GM12878 (cell line): ENCODE measurements at regions not wholly inside any gene's neighbourhood (a gene's known extent, or its start where the extent isn't known, plus 50 kb on each side); places are given as distances from the start of the nearest gene placed in this dataset.

Source experiments
- BRCA1 ChIP-seq: IDR thresholded peaks from 2 replicates; pipeline ENCODE4 v1.6.1; 2011; ENCODE audit warnings: low read depth, low read length, improper control_type of control experiment
- LARP7 ChIP-seq: fragments of 450-650 bp; IDR thresholded peaks from 2 replicates; pipeline ENCODE4 v1.6.1; 2017; ENCODE audit warnings: mild to moderate bottlenecking
- NR2F1 ChIP-seq: fragments of 450-650 bp; conservative IDR thresholded peaks from 2 replicates; pipeline ENCODE4 v1.6.1; 2017; ENCODE audit warnings: mild to moderate bottlenecking
- RFX5 ChIP-seq: IDR thresholded peaks from 2 replicates; pipeline ENCODE4 v1.6.1; 2011; ENCODE audit warnings: low read depth, low read length, improper control_type of control experiment
- TF ChIP-seq, protein P1 (sequence below): fragments of 450-650 bp; formaldehyde crosslinking; IDR thresholded peaks from 2 replicates; pipeline ENCODE4 v1.4.0; 2022; ENCODE audit warnings: mild to moderate bottlenecking, moderate library complexity
- TF ChIP-seq, protein P2 (sequence below): fragments of 450-650 bp; IDR thresholded peaks from 2 replicates; pipeline ENCODE4 v1.6.1; 2017; ENCODE audit warnings: mild to moderate bottlenecking, moderate library complexity
- TF ChIP-seq, protein P3 (sequence below): fragments of 150-350 bp; IDR thresholded peaks from 2 replicates; pipeline ENCODE4 v1.6.1; 2014; ENCODE audit warnings: mild to moderate bottlenecking, low read depth, low read length
- TF ChIP-seq, protein P4 (sequence below), 3 experiments: IDR thresholded peaks in 2 of 3; conservative IDR thresholded peaks in 1 of 3; 2 replicates each; pipeline ENCODE4 v1.5.1; 2011; ENCODE audit warnings: low read depth in 3 of 3, low read length in 3 of 3, mild to moderate bottlenecking in 3 of 3, control low read depth in 2 of 3, moderate library complexity in 2 of 3, inconsistent platforms in 1 of 3, mixed read lengths in 1 of 3; ENCODE audit not compliant: control insufficient read depth in 2 of 3, insufficient read depth in 1 of 3; ENCODE audit errors: extremely low read depth in 1 of 3

DNA sequence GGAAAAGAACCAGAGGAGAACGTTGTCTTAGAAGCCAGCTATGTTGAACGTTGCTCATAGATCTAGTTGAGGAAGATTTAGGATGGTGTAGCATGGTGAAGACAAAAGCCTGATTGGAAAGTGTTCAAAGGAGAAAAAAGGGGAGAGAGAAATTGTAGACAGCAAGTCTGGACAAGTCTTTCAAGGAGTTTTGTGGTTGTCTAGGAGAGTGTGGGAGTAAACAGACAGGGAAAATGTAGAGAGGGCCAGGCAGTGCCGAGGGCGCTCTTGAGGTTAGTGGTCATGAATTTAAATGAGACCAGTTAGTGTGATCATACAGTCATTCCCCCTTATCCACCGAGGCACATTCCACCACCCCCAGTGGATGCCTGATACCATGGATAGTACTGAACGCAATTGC is 167.5 kb upstream of the IL12A start (continued):
- TF ChIP-seq, protein P1, sequence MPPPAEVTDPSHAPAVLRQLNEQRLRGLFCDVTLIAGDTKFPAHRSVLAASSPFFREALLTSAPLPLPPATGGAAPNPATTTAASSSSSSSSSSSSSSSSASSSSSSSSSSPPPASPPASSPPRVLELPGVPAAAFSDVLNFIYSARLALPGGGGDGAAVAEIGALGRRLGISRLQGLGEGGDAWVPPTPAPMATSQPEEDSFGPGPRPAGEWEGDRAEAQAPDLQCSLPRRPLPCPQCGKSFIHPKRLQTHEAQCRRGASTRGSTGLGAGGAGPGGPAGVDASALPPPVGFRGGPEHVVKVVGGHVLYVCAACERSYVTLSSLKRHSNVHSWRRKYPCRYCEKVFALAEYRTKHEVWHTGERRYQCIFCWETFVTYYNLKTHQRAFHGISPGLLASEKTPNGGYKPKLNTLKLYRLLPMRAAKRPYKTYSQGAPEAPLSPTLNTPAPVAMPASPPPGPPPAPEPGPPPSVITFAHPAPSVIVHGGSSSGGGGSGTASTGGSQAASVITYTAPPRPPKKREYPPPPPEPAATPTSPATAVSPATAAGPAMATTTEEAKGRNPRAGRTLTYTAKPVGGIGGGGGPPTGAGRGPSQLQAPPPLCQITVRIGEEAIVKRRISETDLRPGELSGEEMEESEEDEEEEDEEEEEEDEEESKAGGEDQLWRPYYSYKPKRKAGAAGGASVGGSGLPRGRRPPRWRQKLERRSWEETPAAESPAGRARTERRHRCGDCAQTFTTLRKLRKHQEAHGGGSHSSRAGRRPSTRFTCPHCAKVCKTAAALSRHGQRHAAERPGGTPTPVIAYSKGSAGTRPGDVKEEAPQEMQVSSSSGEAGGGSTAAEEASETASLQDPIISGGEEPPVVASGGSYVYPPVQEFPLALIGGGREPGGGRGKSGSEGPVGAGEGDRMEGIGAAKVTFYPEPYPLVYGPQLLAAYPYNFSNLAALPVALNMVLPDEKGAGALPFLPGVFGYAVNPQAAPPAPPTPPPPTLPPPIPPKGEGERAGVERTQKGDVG (CRISPR knock-in tag): no peak
- TF ChIP-seq RFX5 (no peak), LARP7 (no peak), NR2F1 (no peak), BRCA1 (no peak)
- TF ChIP-seq, protein P2, sequence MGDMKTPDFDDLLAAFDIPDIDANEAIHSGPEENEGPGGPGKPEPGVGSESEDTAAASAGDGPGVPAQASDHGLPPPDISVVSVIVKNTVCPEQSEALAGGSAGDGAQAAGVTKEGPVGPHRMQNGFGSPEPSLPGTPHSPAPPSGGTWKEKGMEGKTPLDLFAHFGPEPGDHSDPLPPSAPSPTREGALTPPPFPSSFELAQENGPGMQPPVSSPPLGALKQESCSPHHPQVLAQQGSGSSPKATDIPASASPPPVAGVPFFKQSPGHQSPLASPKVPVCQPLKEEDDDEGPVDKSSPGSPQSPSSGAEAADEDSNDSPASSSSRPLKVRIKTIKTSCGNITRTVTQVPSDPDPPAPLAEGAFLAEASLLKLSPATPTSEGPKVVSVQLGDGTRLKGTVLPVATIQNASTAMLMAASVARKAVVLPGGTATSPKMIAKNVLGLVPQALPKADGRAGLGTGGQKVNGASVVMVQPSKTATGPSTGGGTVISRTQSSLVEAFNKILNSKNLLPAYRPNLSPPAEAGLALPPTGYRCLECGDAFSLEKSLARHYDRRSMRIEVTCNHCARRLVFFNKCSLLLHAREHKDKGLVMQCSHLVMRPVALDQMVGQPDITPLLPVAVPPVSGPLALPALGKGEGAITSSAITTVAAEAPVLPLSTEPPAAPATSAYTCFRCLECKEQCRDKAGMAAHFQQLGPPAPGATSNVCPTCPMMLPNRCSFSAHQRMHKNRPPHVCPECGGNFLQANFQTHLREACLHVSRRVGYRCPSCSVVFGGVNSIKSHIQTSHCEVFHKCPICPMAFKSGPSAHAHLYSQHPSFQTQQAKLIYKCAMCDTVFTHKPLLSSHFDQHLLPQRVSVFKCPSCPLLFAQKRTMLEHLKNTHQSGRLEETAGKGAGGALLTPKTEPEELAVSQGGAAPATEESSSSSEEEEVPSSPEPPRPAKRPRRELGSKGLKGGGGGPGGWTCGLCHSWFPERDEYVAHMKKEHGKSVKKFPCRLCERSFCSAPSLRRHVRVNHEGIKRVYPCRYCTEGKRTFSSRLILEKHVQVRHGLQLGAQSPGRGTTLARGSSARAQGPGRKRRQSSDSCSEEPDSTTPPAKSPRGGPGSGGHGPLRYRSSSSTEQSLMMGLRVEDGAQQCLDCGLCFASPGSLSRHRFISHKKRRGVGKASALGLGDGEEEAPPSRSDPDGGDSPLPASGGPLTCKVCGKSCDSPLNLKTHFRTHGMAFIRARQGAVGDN: no peak
- TF ChIP-seq, protein P3, sequence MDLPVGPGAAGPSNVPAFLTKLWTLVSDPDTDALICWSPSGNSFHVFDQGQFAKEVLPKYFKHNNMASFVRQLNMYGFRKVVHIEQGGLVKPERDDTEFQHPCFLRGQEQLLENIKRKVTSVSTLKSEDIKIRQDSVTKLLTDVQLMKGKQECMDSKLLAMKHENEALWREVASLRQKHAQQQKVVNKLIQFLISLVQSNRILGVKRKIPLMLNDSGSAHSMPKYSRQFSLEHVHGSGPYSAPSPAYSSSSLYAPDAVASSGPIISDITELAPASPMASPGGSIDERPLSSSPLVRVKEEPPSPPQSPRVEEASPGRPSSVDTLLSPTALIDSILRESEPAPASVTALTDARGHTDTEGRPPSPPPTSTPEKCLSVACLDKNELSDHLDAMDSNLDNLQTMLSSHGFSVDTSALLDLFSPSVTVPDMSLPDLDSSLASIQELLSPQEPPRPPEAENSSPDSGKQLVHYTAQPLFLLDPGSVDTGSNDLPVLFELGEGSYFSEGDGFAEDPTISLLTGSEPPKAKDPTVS: no peak
- TF ChIP-seq, protein P4, sequence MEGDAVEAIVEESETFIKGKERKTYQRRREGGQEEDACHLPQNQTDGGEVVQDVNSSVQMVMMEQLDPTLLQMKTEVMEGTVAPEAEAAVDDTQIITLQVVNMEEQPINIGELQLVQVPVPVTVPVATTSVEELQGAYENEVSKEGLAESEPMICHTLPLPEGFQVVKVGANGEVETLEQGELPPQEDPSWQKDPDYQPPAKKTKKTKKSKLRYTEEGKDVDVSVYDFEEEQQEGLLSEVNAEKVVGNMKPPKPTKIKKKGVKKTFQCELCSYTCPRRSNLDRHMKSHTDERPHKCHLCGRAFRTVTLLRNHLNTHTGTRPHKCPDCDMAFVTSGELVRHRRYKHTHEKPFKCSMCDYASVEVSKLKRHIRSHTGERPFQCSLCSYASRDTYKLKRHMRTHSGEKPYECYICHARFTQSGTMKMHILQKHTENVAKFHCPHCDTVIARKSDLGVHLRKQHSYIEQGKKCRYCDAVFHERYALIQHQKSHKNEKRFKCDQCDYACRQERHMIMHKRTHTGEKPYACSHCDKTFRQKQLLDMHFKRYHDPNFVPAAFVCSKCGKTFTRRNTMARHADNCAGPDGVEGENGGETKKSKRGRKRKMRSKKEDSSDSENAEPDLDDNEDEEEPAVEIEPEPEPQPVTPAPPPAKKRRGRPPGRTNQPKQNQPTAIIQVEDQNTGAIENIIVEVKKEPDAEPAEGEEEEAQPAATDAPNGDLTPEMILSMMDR (IDR thresholded peaks at IDR 0.05 in 2 of 3, conservative IDR thresholded peaks at IDR 0.05 in 1 of 3; ENCODE audit: control insufficient read depth in 2 of 3, extremely low read depth in 1 of 3, insufficient read depth in 1 of 3, low read depth in 3 of 3, low read length in 3 of 3): no peak
